ENCODE measurements at regions not wholly inside any gene's neighbourhood (a gene's known extent, or its start where the extent isn't known, plus 50 kb on each side); places are given as distances from the start of the nearest gene placed in this dataset.

DNA sequence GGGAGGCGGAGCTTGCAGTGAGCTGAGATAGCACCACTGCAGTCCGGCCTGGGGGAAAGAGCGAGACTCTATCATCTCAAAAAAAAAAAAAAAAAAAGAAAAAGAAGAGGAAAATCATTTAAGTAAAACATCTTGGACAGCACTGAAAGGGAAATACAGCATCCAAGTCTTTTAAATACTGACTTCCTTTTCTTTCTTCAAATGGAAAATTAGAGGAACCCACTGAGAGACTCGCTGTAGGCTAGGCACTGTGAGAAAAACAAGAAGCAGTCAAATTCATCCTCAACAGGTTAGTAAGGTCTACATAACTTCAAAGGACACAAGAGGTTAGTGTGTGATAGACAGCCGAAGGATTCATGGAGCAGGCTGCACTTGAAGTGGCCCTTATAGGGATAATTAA, 243.7 kb downstream of the BLID start:
- TF ChIP-seq POLR2A (IDR thresholded peaks at IDR 0.05) (no peak), POLR2AphosphoS5 (IDR thresholded peaks at IDR 0.05) (no peak)
- TF ChIP-seq, protein P1, sequence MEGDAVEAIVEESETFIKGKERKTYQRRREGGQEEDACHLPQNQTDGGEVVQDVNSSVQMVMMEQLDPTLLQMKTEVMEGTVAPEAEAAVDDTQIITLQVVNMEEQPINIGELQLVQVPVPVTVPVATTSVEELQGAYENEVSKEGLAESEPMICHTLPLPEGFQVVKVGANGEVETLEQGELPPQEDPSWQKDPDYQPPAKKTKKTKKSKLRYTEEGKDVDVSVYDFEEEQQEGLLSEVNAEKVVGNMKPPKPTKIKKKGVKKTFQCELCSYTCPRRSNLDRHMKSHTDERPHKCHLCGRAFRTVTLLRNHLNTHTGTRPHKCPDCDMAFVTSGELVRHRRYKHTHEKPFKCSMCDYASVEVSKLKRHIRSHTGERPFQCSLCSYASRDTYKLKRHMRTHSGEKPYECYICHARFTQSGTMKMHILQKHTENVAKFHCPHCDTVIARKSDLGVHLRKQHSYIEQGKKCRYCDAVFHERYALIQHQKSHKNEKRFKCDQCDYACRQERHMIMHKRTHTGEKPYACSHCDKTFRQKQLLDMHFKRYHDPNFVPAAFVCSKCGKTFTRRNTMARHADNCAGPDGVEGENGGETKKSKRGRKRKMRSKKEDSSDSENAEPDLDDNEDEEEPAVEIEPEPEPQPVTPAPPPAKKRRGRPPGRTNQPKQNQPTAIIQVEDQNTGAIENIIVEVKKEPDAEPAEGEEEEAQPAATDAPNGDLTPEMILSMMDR (IDR thresholded peaks at IDR 0.05), result no peak
